AG08396 (cell line): ENCODE measurements at regions not wholly inside any gene's neighbourhood (a gene's known extent, or its start where the extent isn't known, plus 50 kb on each side); places are given as distances from the start of the nearest gene placed in this dataset.

Experiments used
- DNase-seq: peaks from one replicate; pipeline ENCODE4 v3.0.0; 2012; ENCODE audit warnings: low spot score, mixed read lengths

DNA sequence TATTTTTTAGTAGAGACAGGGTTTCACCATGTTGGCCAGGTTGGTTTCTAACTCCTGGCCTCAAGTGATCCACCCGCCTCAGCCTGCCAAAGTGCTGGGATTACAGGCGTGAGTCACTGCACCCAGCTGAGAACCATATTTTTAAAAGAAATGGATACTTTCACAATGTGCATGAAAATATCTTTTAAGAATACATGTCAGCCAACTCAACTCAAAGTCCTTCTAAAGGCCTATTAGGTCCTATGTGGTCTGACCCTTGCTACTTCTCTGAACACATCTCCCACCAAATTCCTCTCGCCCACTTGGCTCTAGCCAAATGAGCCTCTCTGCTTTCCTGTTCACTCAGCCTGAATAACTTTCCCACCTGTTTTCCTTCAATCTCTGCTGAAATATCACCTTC is 119.6 kb downstream of the MTX2 start:
- DNase-seq = no peak

DNA sequence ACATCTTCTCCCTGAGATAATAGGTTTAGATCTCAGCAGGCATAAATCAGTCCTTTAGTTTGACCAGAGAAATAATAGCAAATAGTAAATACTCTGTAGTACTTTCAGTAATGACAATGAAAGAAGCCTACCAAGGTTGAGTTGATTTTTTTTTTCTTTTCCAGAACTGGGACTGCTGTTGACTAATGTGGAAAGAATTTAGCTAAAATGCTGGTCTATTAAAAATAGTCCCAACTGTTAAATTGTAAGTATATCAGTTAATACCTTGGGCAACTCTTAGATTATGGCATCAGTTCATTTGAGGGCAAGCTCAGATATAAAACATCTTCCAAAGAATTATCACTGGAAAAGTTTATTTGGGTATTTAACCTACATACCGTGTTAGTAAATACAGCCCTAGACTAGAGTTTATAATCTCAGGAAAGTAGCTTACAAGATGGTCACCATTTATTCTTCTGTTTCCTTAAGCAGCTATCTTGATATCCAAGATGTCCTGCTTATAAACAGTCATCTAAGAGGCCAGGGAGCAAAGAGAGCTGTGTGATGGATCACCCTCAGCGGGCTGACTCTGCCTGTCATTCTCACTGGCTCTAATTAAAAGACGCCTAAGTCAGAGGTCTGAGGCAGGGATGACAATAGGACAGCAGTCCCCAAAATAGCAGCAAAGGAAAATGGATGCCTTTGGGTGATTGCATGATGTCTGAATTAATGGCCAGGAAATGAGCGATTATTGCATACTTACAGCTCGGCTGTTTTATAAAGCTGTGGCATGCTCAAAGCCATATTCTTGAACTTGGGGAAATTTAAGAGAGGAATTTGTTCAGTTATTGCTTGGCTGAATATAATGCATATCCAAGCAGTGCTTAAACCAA is 121.3 kb downstream of the MTX2 start:
- no peak for DNase-seq

DNA sequence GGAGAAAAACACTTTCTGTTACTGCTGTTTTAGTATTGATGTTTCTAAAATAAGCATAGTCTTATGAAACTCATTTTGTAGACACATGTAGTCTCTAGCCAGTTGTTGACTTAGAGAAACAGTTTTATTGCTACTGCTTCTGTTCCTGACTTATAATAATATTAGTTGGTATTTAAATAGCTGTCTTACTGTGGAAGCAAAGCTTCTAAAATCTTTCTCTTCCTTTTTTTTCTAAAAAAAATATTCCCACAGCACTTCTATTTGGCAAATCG is 121.8 kb downstream of the MTX2 start:
- no peak for DNase-seq

DNA sequence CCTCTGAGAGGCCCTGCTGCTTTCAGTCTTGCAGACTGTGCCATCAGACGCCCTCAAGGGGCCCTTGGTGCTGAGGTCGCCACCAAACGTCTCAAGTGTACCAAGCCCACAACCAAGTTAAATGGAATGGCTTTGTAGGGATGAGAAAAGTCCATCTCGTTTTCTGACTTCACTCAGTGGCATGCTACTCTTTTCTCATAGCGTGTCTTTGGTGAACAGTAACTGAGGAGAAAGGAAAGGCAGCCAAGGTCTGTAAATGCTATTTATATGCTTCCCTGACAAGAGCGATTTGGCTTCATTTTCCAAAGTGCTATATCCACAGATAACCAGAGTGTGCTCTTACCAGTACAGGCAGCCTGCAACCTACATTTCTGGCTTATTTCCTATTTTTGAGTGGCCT is 123.0 kb downstream of the MTX2 start:
- no peak for DNase-seq

DNA sequence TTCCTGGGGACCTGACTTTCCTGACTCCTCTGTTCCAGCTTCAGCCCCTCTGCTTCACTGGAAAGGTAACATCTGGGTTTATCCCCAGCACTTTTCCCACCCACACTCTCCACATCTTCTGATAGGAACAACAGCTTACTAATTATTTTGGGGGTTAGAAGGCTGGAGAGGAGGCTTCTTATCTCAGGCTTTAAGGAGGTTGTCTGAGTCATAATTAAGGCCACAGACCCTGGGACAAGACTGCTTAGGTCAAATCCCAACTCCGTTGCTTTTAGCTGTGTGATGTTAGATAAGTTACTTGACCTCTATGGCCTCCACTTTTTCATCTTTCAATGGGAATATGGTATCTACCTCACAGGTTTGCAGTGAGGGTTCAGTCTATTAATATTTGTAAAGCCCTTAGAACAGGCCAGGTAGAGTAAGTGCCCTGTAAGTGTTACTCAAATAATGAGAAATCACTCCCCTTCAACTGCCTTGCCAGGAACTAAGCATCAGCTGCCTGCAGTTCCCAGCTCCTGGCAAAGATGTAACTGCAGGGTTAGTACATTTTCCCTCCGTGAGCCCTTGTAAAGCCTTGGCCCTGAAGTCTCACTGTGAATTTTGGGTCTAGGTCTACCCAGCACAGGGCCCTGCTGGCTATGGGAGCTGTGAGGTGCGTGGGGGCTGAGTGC is 123.6 kb downstream of the MTX2 start:
- DNase-seq = no peak

DNA sequence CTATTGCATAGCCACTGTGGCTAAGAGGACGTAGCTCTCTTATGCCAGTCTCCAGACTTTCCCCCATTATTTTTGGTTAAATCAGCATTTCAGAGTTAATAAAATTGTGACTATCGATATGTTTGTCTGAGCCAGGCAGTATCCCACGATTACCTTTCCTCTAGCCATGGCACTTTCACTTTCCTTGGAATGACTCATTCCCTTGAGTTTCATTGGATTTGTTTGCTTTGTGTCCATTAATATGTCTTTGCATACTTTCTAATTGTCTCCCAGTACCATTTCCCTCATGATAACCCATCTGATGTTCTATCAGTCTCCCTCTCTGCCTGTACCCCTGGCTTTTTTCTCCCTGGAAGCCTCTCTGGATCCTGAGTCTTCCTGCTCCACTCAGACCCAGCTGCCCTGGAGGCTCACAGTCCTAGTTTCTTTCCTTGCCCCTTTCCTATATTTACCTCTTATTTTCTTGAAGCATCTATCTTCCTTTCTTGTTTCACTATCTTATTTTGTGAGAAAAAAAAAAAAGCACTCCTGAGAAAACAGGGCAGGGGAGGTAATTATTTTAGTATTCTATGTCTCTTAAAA is 126.1 kb downstream of the MTX2 start:
- DNase-seq = no peak

DNA sequence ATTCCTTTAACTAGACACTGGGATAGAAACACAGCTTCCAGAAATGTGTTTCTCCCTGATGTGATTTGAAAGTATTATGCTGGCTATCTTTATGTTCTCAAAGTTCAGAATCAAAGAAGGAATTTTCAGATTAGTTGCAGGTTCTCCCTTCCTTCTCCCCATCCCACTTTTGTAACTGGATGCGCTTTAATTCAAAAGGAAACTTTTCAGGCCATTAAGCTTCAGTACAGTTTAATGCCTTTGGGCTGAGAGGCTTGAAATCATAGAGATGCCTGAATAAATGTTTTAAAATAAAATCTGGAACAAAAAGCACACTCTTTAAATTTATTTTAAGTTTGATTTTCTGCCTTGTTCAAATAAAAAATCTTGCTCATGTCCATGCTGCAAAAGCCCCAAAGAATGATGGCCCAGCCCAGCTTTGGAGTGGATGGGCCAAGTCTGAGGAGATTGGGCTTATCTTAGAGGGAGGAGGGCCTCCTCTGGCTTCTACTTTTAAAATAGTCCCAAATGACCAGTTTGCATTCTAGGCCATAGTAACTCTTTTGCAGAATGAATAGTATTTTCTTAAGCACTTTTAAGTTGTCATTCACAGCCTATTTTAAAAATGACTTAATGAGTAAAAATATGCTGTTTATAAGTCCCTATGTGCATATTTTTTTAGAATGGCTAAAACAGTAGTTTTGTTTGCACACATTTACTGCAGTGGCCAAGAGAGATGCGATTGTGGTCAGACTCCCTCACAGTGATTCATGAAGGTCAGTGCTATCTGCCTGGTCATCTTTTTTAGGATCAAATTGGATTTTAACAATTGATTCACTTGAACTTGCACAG is 129.2 kb downstream of the MTX2 start:
- no peak for DNase-seq

DNA sequence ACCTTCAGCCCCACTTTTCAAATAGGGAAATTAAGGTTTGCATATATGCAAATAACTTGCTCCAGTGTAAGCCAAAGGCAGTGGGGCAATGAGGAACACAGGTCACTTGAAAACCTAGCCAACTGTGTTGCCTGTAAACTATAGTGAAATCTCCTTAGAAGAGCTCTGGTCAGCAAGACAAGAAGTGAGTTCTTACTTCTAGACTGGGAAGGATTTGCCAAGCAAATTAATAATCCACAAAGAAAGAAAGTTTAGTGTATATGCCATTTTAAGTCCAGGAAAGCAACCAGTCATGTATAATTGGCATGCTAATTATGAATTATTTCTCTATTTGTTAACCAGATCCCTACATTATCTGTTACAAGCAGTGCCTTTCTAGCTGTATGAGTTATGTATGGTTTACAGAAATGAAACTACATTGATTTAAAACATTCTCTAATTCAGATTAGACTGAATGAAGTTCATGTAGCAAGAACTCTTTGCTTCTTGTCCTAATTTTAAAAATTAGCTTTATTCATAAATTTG is 129.9 kb downstream of the MTX2 start:
- DNase-seq = no peak

DNA sequence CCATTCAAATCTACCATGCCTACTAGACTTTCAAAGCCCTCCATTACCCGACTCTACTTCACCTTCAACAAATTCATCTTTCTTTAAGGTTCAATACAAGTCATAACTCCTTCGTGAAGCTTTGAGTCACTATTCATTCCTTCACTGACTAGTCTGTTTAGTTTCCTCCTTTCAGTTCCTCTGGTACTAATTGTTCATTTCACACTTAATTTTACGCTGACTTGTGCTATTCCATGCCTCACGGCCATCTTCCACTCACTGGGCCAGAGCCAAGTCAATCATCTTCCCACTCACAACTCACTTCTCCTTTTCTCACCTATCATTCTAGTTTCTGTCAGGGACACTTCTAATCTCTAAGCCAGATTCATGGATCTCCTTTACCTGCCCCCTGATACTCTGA is 136.2 kb downstream of the MTX2 start:
- DNase-seq = no peak

DNA sequence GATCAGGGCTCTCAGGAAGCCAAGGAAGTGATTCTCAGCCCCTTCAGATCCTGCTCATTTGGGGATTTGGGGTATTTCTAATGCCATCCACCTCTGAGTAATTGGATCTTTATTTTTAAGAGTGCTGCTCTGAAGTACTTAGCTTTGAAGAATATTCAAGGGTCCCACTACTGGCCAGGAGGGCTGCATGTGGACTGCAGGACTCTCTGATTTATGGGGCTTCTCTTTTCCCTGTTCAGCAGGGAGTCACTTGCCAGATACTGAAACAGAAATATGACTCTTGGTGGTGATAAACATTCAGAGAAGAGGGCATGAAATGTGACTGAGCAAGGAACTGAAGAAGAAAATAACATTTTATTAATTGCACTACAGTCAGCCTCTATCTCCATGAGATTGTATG is 138.5 kb downstream of the MTX2 start:
- DNase-seq = no peak

DNA sequence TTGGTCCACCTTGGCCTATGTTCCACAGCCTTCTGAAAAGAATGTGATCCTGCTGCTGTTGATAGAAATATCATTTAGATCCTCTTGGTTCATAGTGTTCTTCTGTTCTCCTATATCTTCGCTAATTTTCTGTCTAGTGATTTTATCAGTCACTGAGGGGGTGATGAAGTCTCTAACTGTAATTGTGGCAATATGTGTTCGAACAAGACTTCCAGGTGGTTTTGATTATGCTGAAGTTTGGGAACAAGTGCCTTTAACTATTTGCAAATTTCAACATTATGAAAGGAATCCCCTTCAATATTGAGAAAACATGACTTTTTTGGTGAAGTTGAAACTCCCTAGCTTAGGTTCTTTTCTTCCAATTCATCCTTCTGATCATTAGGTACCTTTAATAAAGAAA is 140.4 kb downstream of the MTX2 start:
- no peak for DNase-seq

DNA sequence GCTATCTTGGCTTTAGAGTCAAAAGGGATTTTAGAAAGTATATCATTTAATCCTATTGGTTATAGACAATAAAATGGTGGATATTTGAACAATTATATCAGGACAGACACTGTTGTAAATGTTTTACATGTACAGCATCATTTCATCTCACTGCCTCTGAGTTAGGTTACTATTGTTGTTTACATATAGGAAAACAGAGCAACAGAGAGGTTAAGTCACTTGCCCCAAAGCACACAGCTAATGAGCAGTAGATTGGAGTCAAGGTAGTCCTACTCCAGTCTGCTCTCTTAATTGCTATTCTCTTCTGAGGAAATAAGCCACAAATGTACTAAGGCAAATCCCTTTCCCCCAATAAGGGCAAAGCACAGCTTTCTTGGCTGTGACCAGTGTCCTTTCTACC is 142.9 kb downstream of the MTX2 start:
- DNase-seq = no peak

DNA sequence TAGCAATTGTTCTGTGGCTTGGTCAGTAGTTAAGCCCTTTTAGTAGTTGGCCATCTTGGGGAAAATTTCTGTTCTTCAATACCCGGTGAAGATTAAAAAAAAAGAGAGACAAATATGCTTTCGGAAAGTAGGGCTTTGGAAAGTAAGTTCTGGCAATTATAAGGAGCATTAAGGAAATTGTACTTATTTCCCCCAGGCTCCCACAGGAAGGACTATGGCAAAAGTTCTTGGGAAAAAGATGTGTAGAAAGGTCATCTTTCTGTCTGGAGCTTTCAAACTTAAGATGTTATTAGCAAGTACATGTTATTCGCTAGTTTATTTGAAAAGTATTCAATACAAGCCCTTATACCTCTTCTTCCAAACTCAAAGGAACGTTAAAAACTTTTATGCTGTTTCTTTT is 144.5 kb downstream of the MTX2 start:
- no peak for DNase-seq

DNA sequence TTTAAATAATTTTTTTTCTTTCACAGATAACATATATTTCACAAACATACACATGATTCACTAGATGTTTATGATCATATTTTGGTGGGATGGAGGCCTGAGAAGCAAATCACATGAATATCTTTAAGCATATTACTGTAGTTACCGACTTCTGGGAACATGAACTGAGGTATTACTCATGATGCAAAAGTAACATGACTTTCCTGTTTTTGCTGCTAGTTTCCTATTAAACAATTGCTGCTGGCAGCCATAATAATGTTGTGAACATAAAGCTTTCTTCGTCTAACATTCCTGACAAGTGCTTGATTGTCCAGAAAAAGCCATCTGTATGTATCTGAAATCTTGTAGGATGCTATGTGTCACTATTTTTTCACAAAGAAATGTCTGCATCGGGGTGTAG is 145.4 kb downstream of the MTX2 start:
- no peak for DNase-seq

DNA sequence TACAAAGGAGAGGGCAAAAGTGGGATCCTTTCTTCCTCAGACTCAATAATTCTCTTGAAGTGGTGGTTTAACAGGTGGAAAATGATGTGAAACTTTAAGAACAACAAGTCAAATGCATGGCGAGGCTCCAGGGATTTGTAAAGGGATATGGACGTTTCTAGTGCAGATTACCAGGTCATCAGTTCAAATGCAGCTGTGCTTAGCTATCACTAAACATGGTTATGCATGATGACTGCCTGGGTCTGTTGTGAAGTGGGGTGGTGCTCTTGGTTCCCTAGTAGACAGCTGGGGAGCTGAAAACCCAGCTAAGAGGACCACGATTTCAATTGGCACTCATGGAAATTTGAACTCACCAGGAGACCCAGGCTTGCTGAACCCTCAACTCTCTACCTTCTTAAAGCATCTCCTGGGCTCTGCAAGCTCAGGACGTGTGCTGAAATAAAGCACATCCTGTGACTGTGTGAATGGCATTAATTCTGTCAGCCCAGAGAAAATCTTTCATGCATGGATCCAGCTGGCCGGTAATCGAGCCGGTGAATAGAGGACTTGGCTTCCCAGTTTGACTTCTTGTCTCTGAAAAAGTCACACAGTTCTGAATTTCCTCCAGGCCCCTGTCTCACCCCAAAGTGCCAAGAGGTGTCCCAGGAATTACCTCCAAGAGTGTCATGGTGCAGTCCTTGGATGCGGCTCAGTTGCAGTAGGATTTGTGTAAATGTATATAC is 146.1 kb downstream of the MTX2 start:
- DNase-seq = no peak

DNA sequence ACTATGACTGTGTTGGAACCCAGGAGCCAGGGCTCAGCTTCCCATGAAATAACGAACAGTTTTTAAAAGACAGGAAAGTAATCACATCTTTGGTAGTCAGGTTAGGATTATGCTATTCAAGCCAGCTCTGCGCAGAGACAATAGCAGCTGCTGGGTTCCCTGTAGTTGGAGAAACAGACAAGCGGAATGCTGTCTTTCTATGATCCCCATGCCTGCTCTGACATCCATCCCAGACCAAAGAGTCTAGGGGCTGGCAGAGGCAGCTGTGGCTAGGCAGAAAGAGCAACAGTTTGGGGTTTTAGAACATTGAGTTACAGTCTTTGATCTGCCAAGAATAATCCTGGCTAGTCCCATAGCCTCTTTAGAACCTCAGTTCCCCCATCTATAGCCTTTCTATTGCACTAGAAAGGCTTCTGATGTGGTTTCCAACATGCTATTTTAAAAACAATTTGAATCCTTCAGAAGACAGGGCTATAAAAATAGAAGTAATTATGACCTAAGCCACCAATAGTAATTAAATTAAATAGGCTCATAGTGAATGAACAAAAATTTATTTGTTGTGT is 146.8 kb downstream of the MTX2 start:
- DNase-seq = no peak

DNA sequence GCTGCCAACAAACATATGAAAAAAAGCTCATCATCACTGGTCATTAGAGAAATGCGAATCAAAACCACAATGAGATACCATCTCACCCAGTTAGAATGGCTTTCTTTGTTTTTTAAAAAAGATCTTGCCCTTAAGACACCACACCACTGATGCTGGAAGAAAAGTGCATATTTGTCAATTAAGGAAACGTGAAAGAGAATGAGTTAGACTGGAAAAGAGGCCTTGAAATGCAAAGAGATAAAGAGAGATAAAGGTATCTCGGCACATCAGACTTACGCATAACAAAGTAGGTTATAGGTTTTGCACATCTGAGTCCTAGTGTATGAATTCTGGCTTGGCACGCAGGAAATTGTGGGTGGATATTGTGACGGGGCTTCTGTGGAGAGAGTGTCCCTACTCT is 149.5 kb downstream of the MTX2 start:
- no peak for DNase-seq

DNA sequence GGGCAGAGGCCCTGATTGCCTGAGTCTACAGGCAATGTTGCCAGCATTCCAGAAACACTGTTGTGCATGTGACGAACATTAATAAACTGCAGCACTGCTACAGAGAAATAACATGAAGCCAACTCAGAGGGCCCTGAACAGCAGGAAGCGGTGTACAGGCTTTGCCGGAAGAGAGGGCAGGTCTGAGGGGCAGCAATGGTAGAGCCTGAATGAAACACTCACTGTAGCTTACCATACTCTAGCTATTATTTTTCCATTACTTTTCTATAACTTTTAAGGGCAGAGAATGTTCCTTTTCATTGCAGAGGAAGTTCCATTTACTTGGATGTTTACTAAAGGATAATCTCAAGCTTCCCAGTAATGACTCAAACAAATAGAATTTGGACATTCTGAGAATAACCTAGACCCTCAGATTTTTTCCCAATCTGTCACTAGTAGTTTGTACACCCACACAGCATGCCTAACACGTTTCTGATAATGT is 150.4 kb downstream of the MTX2 start:
- peak; percentile 48 for DNase-seq

DNA sequence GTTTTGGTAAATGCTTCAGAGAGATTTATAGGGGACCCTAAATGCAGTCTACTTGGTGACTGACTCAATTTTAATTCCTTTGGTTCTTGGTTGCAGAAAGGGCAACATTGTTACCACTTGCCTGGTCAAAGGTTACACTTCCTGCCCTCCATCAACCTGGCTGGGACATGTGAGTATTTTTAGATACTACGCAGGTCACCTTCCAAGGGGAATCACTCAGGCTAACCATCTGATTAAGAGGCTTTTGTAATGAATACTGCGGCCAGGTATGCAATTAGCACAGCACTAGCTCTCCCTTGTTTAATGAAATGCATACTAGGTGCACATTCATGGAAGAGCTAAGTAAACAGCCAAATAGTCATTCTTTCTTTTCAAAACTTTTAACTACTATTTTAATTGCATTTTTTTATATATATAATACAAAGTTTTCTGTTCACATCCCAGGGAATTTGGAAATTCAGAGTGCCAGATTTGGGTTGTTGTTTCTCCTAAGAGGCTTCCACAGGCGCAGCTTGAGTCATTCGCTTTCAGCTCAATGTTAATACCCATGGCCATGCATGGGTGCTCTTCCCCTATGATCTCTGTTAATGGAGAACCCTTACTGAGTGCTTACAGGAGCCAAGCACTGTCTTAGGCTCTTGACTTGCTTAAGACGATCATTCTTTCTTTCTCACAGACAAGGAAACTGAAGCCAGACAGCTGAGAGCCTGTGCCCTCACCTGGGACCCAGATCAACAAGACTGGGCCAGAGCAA is 152.2 kb downstream of the MTX2 start:
- no peak for DNase-seq

DNA sequence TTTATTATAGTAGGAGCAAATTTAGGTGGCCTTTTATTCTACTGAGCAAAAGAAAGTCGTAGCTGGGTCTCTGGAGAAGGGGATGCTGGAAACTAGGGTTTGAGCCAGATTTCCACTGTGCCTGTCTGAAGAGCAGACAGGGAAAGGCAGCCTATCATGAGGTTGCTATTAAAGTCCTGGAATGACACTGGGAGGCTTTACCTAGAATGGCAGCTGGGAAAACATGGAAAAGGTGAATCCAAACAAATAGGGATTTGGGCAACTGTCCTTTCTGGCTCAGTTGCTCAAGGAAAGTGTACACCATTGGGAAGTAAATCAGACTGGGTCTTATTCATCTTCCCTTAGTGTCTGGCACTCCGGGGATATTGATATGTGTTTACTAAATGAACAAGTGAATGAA is 154.6 kb downstream of the MTX2 start:
- no peak for DNase-seq

DNA sequence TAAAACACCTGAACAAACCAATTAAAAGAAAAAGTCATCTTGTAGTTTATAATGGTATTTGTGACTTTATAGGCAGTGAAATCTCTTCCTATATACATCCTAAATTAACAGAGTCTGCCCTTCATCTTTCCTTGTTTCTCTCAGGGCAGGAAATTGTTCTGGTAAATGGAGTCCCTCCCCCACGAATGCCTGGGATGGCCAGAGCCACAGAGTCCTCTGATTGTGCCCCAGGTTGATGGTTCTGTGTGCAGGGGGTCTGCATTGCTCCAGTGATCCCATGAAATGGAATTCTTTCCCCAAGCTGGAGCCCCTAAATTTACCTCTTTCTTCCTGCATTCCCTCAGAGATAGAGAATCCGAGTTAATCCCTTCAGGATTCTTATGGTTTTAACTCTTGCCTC is 155.5 kb downstream of the MTX2 start:
- no peak for DNase-seq
